GM06990 (cell line): ENCODE measurements at regions not wholly inside any gene's neighbourhood (a gene's known extent, or its start where the extent isn't known, plus 50 kb on each side); places are given as distances from the start of the nearest gene placed in this dataset.

Experiments used
- DNase-seq: peaks from one replicate; pipeline ENCODE4 v3.0.0-alpha.2; 2011; ENCODE audit not compliant: insufficient read length; ENCODE audit errors: extremely low read depth
- H3K27me3 ChIP-seq: replicated peaks from 2 replicates; pipeline ENCODE4 v1.6.0; 2011; ENCODE audit warnings: low read length; ENCODE audit not compliant: control insufficient read depth, insufficient read depth
- H3K36me3 ChIP-seq: 2 replicates; pipeline ENCODE4 v1.5.1; 2011; ENCODE audit warnings: low read length; ENCODE audit not compliant: control insufficient read depth, insufficient read depth
- H3K4me3 ChIP-seq: replicated peaks from 2 replicates; pipeline ENCODE4 v1.5.1; 2011; ENCODE audit warnings: low read depth, mild to moderate bottlenecking, control low read depth, low read length
- CTCF ChIP-seq: IDR thresholded peaks from 2 replicates; pipeline ENCODE4 v1.5.1; 2011; ENCODE audit warnings: low read length, control low read depth, mild to moderate bottlenecking, inconsistent platforms; ENCODE audit not compliant: insufficient read depth, poor library complexity, severe bottlenecking

DNA sequence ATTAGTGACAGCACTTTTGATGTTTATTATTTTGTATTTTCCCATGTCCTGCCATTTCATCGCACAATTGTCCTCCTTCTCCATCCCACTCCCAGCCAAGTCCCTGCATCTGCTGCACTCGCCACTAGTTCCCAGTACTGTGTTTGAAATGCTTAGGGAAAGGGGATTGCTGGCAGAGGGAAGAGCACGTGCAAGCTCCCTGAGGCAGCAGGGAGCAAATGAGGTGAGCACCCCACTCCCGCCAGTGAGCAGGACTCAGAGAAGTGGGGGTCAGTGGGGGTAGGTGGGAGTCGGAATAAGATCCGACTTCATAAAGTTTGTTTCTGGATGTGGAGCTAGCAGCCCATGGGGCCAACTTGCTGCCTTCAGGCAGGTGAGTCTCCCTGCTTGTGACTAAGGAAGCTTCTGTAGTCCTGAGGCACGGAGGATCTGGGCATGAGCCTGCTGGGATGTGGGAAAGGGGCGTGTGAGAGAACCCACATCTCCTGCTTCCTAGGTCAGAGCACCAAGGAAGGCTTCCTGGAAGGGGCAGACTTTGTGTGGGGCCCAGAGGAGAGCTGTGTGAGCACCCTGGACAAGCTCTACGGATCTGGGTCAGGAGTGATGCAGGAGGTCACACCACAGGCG lies 99.7 kb upstream of the TLE3 start:
- Histone ChIP-seq H3K27me3 (0 out of 2 replicates have a peak, but pooled peaks cover 1% of the 10 kb centered on the region), H3K4me3 (no peak overlapping the region)

GRCh38 chr15:70196372-70197316 lies 98.9 kb upstream of the TLE3 start:
- TF ChIP-seq CTCF, result no peak
- H3K36me3 ChIP-seq, result no peaks in the 10 kb centered on the region
- H3K4me3 ChIP-seq, result no peak overlapping the region
- H3K27me3 ChIP-seq, result 0 out of 2 replicates have a peak, but pooled peaks cover 1% of the 10 kb centered on the region
- DNase-seq, result peak; percentile 81

More for the DNA sequence above, 99.7 kb upstream of the TLE3 start:
- DNase-seq, result no peak
- H3K36me3 ChIP-seq, result no peaks in the 10 kb centered on the region
- no peak for TF ChIP-seq CTCF

- H3K4me3 ChIP-seq, result no peak overlapping the region
- 0 out of 2 replicates have a peak, but pooled peaks cover 1% of the 10 kb centered on the region for H3K27me3 ChIP-seq
- no peak for DNase-seq
- H3K36me3 ChIP-seq, result no peaks in the 10 kb centered on the region
- no peak for TF ChIP-seq CTCF
Observed at GRCh38 chr15:70195587-70196305, 98.0 kb upstream of the TLE3 start.

GRCh38 chr15:70195171-70195570 lies 97.5 kb upstream of the TLE3 start:
- Histone ChIP-seq H3K36me3 (no peaks in the 10 kb centered on the region), H3K4me3 (no peak overlapping the region), H3K27me3 (0 out of 2 replicates have a peak, but pooled peaks cover 1% of the 10 kb centered on the region)
- DNase-seq, result no peak
- no peak for TF ChIP-seq CTCF

GRCh38 chr15:70194266-70194665 lies 96.5 kb upstream of the TLE3 start:
- TF ChIP-seq CTCF, result no peak
- no peak overlapping the region for H3K4me3 ChIP-seq
- DNase-seq, result no peak
- H3K27me3 ChIP-seq, result 0 out of 2 replicates have a peak, but pooled peaks cover 1% of the 10 kb centered on the region
- no peaks in the 10 kb centered on the region for H3K36me3 ChIP-seq
